ENCODE measurements at regions not wholly inside any gene's neighbourhood (a gene's known extent, or its start where the extent isn't known, plus 50 kb on each side); places are given as distances from the start of the nearest gene placed in this dataset.

- Histone ChIP-seq H3K4me2 (ENCODE audit: insufficient read depth, low read length) (no peak overlapping the region), H3K27me3 (ENCODE audit: control insufficient read depth in 2 of 2, insufficient read depth in 2 of 2, low read length in 2 of 2) (peaks cover 0 to 5% of the 10 kb centered on the region in 2 experiments; a peak in 1 of 5 replicates), H3K4me3 (no peak overlapping the region), H3K9me1 (ENCODE audit: control insufficient read depth, insufficient read depth, low read length) (no peaks in the 10 kb centered on the region), H3K36me3 (ENCODE audit: control insufficient read depth, insufficient read depth, low read length) (no peaks in the 10 kb centered on the region), H2AFZ (ENCODE audit: low read depth, low read length) (no peak overlapping the region), H4K20me1 (replicated peaks; ENCODE audit: control insufficient read depth, insufficient read depth, low read length) (peaks cover 7% of the 10 kb centered on the region; the same call in 1 of the 2 replicates), H3K9me3 (replicated peaks; ENCODE audit: control insufficient read depth, insufficient read depth, low read depth, low read length) (no peaks in the 10 kb centered on the region), H3K9ac (ENCODE audit: insufficient read depth in 1 of 2, low read depth in 2 of 2, low read length in 2 of 2) (no peak overlapping the region), H3K27ac (ENCODE audit: extremely low read depth, low read depth, low read length) (no peak overlapping the region), H3K4me1 (replicated peaks in 1 of 2; ENCODE audit: control insufficient read depth in 2 of 2, insufficient read depth in 2 of 2, low read length in 2 of 2) (no peaks in the 10 kb centered on the region), H3K79me2 (ENCODE audit: control insufficient read depth, insufficient read depth, low read length) (no peaks in the 10 kb centered on the region)
- BruUV-seq (replicated peaks), result no TSS peak
- in situ Hi-C loops (cut with MboI) (no loop called here), intact Hi-C loops (cut with micrococcal nuclease) (no loop called here)
- no peak for ATAC-seq
- no peak for FAIRE-seq
- ChIA-PET POLR2A (interaction anchor here (0.8 kb wide), 1 partner anchor 15 kb away, joined by 4 read pairs; no protein-coding TSS in a partner anchor), CTCF (ENCODE audit: low intra/inter-chr PET ratio) (no interaction called here)
- TF ChIP-seq TCF7 (IDR thresholded peaks at IDR 0.05; ENCODE audit: borderline replicate concordance) (no peak), ZNF146 (CRISPR knock-in tag; IDR thresholded peaks at IDR 0.05; ENCODE audit: unreplicated experiment) (no peak), ZNF431 (CRISPR knock-in tag; IDR thresholded peaks at IDR 0.05) (no peak), CBX3 (IDR thresholded peaks at IDR 0.05; ENCODE audit: borderline replicate concordance in 1 of 2, low read length in 2 of 2) (no peak), ZC3H4 (CRISPR knock-in tag; IDR thresholded peaks at IDR 0.05; ENCODE audit: borderline replicate concordance) (no peak)
- DNase-seq (ENCODE audit: extremely low read depth in 1 of 4, low spot score in 3 of 4), result no peak
- WGBS (ENCODE audit: insufficient coverage, low coverage, missing lambda C conversion rate), result 2% methylated on average over 12 of the region's 14 CpGs
Observed at GRCh38 chr2:236743039-236743920, 173.7 kb downstream of the ACKR3 start.

GRCh38 chr2:236743921-236744280 is 174.3 kb downstream of the ACKR3 start:
- ChIA-PET CTCF (ENCODE audit: low intra/inter-chr PET ratio) (no interaction called here), POLR2A (interaction anchor here (0.8 kb wide), 1 partner anchor 15 kb away, joined by 4 read pairs; no protein-coding TSS in a partner anchor)
- H2AFZ ChIP-seq (ENCODE audit: low read depth, low read length), result no peak overlapping the region
- H4K20me1 ChIP-seq (replicated peaks; ENCODE audit: control insufficient read depth, insufficient read depth, low read length), result peaks cover 7% of the 10 kb centered on the region; the same call in 1 of the 2 replicates
- H3K79me2 ChIP-seq (ENCODE audit: control insufficient read depth, insufficient read depth, low read length), result no peaks in the 10 kb centered on the region
- H3K4me1 ChIP-seq (replicated peaks in 1 of 2; ENCODE audit: control insufficient read depth in 2 of 2, insufficient read depth in 2 of 2, low read length in 2 of 2), result no peaks in the 10 kb centered on the region
- peaks cover 0 to 5% of the 10 kb centered on the region in 2 experiments; a peak in 1 of 5 replicates for H3K27me3 ChIP-seq (ENCODE audit: control insufficient read depth in 2 of 2, insufficient read depth in 2 of 2, low read length in 2 of 2)
- H3K36me3 ChIP-seq (ENCODE audit: control insufficient read depth, insufficient read depth, low read length), result no peaks in the 10 kb centered on the region
- in situ Hi-C loops (cut with MboI), result no loop called here
- H3K9me3 ChIP-seq (replicated peaks; ENCODE audit: control insufficient read depth, insufficient read depth, low read depth, low read length), result no peaks in the 10 kb centered on the region
- no peak overlapping the region for H3K4me2 ChIP-seq (ENCODE audit: insufficient read depth, low read length)
- no peak overlapping the region for H3K4me3 ChIP-seq
- ATAC-seq (no peak), DNase-seq (ENCODE audit: extremely low read depth in 1 of 4, low spot score in 3 of 4) (no peak), FAIRE-seq (no peak)
- WGBS (ENCODE audit: insufficient coverage, low coverage, missing lambda C conversion rate), result 0% methylated on average over 1 of the region's 1 CpG
- intact Hi-C loops (cut with micrococcal nuclease), result no loop called here
- H3K27ac ChIP-seq (ENCODE audit: extremely low read depth, low read depth, low read length), result no peak overlapping the region
- H3K9ac ChIP-seq (ENCODE audit: insufficient read depth in 1 of 2, low read depth in 2 of 2, low read length in 2 of 2), result no peak overlapping the region
- no peaks in the 10 kb centered on the region for H3K9me1 ChIP-seq (ENCODE audit: control insufficient read depth, insufficient read depth, low read length)
- BruUV-seq (replicated peaks), result no TSS peak
- TF ChIP-seq ARHGAP35 (IDR thresholded peaks at IDR 0.05; ENCODE audit: partially characterized antibody) (no peak), MLX (CRISPR knock-in tag; conservative IDR thresholded peaks at IDR 0.05) (no peak), HEY1 (CRISPR knock-in tag; IDR thresholded peaks at IDR 0.05; ENCODE audit: borderline replicate concordance) (no peak), E2F1 (CRISPR knock-in tag; IDR thresholded peaks at IDR 0.05) (no peak), ZNF165 (CRISPR knock-in tag; IDR thresholded peaks at IDR 0.05; ENCODE audit: borderline replicate concordance) (no peak), POLR2A (conservative IDR thresholded peaks at IDR 0.05) (no peak)

Data from K562 (cell line).